Prostate gland (tissue), 2 donors: ENCODE measurements at regions not wholly inside any gene's neighbourhood (a gene's known extent, or its start where the extent isn't known, plus 50 kb on each side); places are given as distances from the start of the nearest gene placed in this dataset.

Experiments used
- DNase-seq: peaks from one replicate; pipeline ENCODE4 v3.0.0-alpha.2; 2019; ENCODE audit warnings: low spot score
- H3K27ac ChIP-seq, 2 donors: fragments of 200-600 bp; sonication (generic); 2 replicates each; pipeline ENCODE4 v1.5.1; 2017 to 2019
- H3K27me3 ChIP-seq: fragments of 200-600 bp; sonication (generic); replicated peaks from 2 replicates; pipeline ENCODE4 v1.5.1; 2019; ENCODE audit not compliant: insufficient read depth
- H3K36me3 ChIP-seq, 2 donors: fragments of 200-600 bp; sonication (generic); 1 replicate in 1 of 2; 2 replicates in 1 of 2; pipeline versions ENCODE4 v1.5.1 to v1.8.1; 2017 to 2019
- H3K4me1 ChIP-seq: fragments of 200-600 bp; sonication (generic); replicated peaks from 2 replicates; pipeline ENCODE4 v1.5.1; 2019
- H3K4me3 ChIP-seq, 2 donors: fragments of 200-600 bp; sonication (generic); 2 replicates each; pipeline ENCODE4 v1.5.1; 2017 to 2019
- H3K9me3 ChIP-seq: fragments of 200-600 bp; sonication (generic); 2 replicates; pipeline ENCODE4 v1.5.1; 2017
- CTCF ChIP-seq, 4 experiments: fragments of 200-600 bp in 2 of 4; fragments of 450-650 bp in 2 of 4; sonication (generic) in 2 of 4; IDR thresholded peaks; 1 replicate in 3 of 4; 2 replicates in 1 of 4; pipeline ENCODE4 v1.5.1; 2016 to 2019; ENCODE audit warnings: antibody characterized with exemption in 4 of 4, mild to moderate bottlenecking in 2 of 4, moderate library complexity in 2 of 4
- POLR2A ChIP-seq: fragments of 450-650 bp; IDR thresholded peaks from one replicate; pipeline ENCODE4 v1.6.1; 2016; ENCODE audit warnings: antibody characterized with exemption, mild to moderate bottlenecking
- POLR2AphosphoS5 ChIP-seq: sonication (generic); formaldehyde crosslinking; IDR thresholded peaks from one replicate; pipeline ENCODE4 v1.6.1; 2017; ENCODE audit warnings: antibody characterized with exemption
- WGBS: methylation state at CpG from one replicate; pipeline ENCODE4 v1.1.5; 2018; 5-methylcytosine and 5-hydroxymethylcytosine counted together
- intact Hi-C: fragments of 100-400 bp; cut with DNase I; formaldehyde crosslinking; loops from one replicate; pipeline ENCODE4 v1.14.2; 2022

GRCh38 chr2:5365871-5366461, 326.2 kb upstream of the SOX11 start:
- 19% methylated on average over 20 of the region's 20 CpGs for WGBS
- H3K4me3 ChIP-seq = no peak overlapping the region
- no peaks in the 10 kb centered on the region for H3K4me1 ChIP-seq
- no peaks in the 10 kb centered on the region for H3K36me3 ChIP-seq
- intact Hi-C loops = no loop called here
- no peaks in the 10 kb centered on the region for H3K27me3 ChIP-seq
- no peaks in the 10 kb centered on the region for H3K9me3 ChIP-seq
- H3K27ac ChIP-seq = no peak overlapping the region
- no peak for TF ChIP-seq POLR2A
- peak; percentile 65 to 90 (median 74) for TF ChIP-seq CTCF (IDR thresholded peaks at IDR 0.05)
- TF ChIP-seq POLR2AphosphoS5 = no peak
- DNase-seq = peak; percentile 49

- DNase-seq = no peak
- H3K27me3 ChIP-seq = no peaks in the 10 kb centered on the region
- no peak overlapping the region for H3K27ac ChIP-seq
- H3K4me3 ChIP-seq = no peak overlapping the region
- H3K4me1 ChIP-seq = no peaks in the 10 kb centered on the region
- H3K9me3 ChIP-seq = no peaks in the 10 kb centered on the region
- no peak for TF ChIP-seq POLR2AphosphoS5
- no peak for TF ChIP-seq CTCF (IDR thresholded peaks at IDR 0.05)
- TF ChIP-seq POLR2A = no peak
- intact Hi-C loops = no loop called here
- no peaks in the 10 kb centered on the region for H3K36me3 ChIP-seq
- WGBS = 92% methylated on average over 6 of the region's 6 CpGs
These were observed 324.9 kb upstream of the SOX11 start for GRCh38 chr2:5367321-5367720.

- intact Hi-C loops = no loop called here
- H3K9me3 ChIP-seq = no peaks in the 10 kb centered on the region
- H3K4me1 ChIP-seq = no peaks in the 10 kb centered on the region
- H3K27me3 ChIP-seq = no peaks in the 10 kb centered on the region
- no peaks in the 10 kb centered on the region for H3K36me3 ChIP-seq
- H3K27ac ChIP-seq = no peak overlapping the region
- TF ChIP-seq POLR2A = no peak
- TF ChIP-seq CTCF (IDR thresholded peaks at IDR 0.05) = no peak
- TF ChIP-seq POLR2AphosphoS5 = no peak
- 73% methylated on average over 7 of the region's 7 CpGs for WGBS
- no peak for DNase-seq
- H3K4me3 ChIP-seq = no peak overlapping the region
These were observed 323.9 kb upstream of the SOX11 start for GRCh38 chr2:5368263-5368662.

- DNase-seq = no peak
- H3K9me3 ChIP-seq = no peaks in the 10 kb centered on the region
- no peak overlapping the region for H3K27ac ChIP-seq
- no peaks in the 10 kb centered on the region for H3K4me1 ChIP-seq
- intact Hi-C loops = no loop called here
- TF ChIP-seq POLR2AphosphoS5 = no peak
- TF ChIP-seq POLR2A = no peak
- TF ChIP-seq CTCF (IDR thresholded peaks at IDR 0.05) = no peak
- no peaks in the 10 kb centered on the region for H3K36me3 ChIP-seq
- H3K4me3 ChIP-seq = no peak overlapping the region
- WGBS = 94% methylated on average over 7 of the region's 7 CpGs
- H3K27me3 ChIP-seq = no peaks in the 10 kb centered on the region
These were observed 322.7 kb upstream of the SOX11 start for GRCh38 chr2:5369510-5369909.

GRCh38 chr2:5370158-5370557, 322.0 kb upstream of the SOX11 start:
- intact Hi-C loops = no loop called here
- no peak for DNase-seq
- Histone ChIP-seq H3K9me3 (no peaks in the 10 kb centered on the region), H3K36me3 (no peaks in the 10 kb centered on the region), H3K27ac (no peak overlapping the region), H3K27me3 (no peaks in the 10 kb centered on the region), H3K4me3 (no peak overlapping the region), H3K4me1 (no peaks in the 10 kb centered on the region)
- WGBS = 68% methylated on average over 5 of the region's 5 CpGs
- TF ChIP-seq POLR2AphosphoS5 = no peak
- TF ChIP-seq CTCF (IDR thresholded peaks at IDR 0.05) = no peak
